HG02970 (cell line): ENCODE measurements at regions not wholly inside any gene's neighbourhood (a gene's known extent, or its start where the extent isn't known, plus 50 kb on each side); places are given as distances from the start of the nearest gene placed in this dataset.

Experiments
- ATAC-seq: cut with Tn5 transposase; IDR thresholded peaks from one replicate; pipeline ENCODE4 v1.9.1; 2021; ENCODE audit warnings: mild to moderate bottlenecking, moderate library complexity, moderate number of reproducible peaks; ENCODE audit not compliant: unreplicated experiment, low FRiP score

DNA sequence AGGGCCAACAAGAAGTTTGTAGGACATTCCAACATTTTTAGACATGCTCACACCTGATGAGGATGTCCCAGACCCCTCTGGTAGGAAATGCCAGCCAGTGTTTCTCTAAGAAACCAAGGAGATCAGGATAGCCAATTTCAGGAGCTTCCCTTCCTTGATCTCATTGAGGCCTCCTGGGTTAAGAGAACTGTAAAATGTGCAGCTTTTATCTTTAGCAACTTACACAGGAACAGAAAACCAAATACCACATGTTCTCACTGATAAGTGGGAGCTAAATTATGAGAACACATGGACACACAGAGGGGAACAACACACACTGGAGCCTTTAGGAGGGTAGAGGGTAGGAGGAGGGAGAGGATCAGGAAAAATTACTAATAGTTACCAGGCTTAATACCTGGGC is 99.6 kb upstream of the MAP2 start:
- ATAC-seq: no peak

DNA sequence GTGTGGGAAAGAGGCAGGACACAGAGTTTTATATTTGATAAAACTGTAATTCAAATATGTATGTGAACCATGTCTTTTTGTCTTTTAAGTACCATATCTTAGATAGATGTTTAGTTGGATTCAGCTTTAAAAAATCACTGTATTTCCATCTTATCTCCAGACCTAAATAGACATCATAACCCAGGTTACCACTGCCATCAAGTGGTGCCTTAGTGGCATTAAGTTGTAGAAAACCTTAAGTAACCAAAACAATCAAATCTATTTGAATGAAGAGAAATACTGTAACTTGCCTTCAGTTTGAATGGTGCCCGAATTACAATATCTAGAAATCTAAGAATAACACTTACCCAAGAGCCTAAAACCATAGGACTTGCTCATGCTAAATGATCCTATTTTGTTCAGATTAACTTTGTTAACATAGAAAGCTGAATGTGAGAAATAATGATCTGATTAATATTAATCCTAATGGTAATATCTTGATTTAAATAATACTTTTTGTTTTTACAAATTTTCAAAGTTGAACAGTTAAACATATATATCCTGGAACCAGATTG is 92.5 kb upstream of the MAP2 start:
- no peak for ATAC-seq

DNA sequence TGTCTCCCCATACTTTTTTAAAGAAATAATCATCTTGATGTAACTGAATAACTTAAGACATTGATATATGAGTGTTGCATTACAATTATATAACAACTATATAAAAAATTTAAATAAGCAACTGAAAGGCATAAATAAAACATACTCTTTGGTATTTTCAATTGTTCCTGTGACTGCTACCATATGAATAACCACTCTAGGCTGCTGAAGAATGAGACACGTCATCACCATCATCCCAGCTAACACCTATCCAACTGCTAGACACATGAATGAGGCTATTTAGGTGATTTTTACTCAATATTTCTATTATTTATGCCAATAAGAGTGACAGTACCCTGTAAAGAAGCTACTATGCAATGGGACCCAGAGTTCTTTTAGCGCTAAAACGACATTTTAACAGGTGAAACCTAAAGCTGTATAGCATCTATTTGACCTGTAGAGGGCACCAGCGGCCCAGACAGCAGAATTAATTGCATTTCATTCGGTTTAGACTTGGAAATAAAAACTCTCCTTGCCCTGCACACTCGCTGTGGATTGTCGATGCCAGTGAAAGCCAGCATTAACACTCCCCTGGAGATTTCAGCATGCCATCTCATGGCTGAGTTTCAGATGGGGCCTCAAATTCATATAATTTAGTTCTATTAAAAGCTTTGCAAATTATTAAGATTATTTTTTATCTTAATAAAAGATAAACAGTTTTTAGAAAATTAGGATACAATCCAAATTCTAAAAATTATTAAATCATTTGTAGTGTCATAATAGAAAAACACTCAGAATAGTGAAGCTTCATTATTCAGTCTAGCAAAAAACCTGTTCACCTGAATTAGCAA is 89.4 kb upstream of the MAP2 start:
- ATAC-seq: peak; percentile 86

DNA sequence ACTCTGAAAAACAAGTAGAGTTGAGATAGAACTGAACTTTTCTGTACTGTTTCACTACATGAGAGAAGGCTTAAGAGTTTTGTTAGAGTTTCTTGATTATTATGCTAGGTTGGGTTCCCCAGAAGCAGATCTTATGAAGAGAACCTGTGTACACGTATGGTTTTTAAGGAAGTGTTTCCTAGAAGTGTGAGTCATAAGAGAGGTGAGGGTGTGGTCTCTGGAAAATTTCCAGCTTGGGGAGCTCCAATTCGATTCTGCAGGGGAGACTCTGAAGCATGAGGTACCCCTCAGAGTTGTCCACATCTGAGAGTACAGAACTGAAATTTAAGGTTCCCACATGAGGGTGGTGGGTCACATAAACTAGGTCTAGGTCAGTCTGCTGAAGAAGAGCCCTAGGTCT is 83.3 kb upstream of the MAP2 start:
- ATAC-seq: no peak

DNA sequence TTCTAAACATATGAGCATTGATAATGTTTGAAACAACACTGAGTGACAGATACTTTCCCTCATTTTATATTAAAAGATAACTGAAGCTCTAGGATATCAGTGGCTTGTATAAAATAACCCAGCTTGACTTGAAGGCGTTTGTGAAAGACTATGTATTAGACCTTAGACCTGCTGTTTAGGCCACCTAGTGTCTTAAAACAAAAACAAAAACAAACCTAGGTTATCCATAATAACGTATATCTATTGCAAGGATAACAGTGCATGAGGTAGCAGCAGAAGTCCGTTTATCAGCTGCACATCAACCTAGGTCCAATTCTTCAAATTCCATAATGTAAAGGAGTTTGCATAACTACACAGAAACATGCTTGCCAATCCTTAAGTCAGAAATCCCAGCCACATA is 79.5 kb upstream of the MAP2 start:
- no peak for ATAC-seq

DNA sequence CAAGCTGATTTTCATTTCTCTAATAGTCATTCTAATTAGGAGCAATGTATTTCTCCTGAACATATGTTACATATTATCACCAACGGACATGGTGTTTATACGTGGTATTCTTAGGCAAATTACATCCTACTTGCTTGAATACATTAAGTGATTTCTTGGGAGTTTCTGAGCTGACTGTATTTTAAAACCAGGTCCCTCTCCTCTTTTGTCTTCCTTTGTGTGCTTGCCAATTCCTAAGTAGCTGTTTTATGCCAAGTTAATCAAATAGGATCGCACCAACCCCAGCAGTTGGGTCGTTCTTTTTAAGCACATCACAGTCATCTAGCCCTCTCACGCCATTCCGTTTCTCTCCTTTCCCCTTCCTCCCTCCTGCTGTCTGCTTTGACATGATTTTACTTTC is 75.4 kb upstream of the MAP2 start:
- ATAC-seq: no peak

DNA sequence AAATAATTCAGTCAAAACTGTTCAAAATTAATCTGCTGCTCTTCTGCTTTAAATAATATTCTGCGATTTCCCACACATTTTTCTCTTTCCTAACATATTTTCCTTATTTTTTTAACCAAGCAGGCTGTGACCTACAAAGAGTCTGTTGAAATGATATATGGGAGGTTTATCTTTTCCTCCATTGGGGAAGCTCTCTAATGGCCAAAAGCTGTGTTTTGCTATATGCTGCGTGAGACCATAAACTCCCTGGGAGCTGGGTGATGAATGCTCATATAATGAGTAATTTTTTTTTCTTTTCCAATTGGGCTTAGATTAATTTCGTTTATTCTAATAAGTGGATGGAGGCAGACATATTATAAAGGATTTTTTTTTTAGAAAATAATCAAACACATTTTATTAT is 72.2 kb upstream of the MAP2 start:
- no peak for ATAC-seq

DNA sequence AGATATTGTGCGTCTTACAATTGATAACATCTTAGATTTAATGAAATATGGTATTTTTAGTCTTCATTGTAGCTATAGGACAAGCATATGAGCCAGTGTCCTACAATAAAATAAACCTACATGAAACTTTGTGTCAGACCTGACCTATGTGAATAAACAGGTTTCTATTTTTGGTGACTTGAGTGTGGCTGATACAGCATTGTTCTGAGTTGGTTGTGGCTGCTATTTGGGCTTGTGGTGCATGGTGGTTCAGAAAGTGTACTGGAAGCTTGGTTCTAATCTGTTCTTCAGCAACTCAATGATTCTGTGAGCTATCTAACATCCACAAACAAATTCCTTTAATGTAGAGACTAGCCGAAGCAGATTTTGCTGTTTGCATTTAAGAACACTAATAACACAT is 64.9 kb upstream of the MAP2 start:
- ATAC-seq: no peak

DNA sequence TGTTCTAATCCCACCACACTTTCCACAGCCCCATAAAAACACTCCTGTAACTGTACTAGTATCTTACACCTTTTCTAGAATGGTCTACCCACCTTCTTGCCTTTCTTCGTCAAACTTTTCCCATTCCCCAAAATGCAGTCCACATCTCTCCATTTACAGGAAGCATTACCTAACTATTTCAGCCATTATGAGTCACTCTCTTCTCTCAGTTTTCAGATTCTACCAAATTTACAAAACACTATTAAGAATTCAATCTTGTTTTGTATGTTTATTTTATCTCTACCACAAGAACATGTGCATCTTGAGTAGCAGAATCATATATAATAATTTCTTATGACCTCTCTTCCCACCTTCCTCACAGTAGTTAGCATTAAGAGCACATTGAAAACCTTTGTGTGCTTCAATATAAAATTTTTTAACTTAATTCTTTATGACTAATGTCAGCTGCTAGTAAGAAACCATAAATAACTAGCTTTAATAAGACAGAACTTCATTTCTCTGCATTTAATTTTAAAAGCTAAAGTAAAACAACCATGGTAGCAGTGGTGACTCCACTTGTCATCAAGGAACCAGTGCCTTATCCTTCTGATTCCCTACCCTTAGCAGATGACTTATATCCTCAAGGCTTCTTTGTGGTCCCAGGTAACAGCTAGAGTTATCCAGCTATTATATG is 56.6 kb upstream of the MAP2 start:
- ATAC-seq: no peak

DNA sequence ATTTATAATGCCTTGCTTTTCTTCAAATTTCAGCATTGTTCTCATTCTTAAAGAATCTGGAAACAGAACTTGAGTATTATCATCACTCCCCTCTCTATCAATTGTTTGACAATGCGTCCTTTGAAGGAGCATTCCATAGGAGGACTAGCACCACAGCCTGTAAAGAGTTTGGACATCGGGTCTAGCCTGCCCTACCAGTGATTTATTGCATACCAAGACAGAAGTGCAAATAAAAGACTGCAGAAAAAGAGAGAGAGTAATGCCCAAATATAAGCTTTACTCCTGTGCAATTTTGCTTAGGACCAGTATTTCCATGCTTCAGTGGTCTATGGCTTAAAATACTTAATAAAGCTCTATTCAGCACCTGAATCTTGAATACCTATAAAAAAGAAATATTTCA is 55.4 kb upstream of the MAP2 start:
- ATAC-seq: no peak

DNA sequence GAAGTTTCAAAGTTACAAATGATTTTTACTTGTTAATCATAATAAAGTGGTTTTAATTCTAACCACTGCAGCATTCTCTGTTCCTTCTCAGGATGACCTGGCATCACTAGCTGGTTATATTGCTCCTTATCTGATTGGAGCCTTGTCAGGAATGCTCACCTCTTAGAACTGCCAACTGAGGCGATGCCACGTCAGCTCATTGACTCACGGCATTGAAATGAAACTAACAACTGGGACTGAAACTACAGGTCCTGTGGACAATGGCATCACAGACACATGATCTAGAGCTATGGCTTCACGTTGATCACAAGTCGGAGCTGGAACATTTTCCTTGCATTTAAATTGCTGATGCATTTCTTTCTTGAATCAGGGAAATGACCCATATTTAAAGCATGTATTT is 54.9 kb upstream of the MAP2 start:
- ATAC-seq: peak; percentile 76

DNA sequence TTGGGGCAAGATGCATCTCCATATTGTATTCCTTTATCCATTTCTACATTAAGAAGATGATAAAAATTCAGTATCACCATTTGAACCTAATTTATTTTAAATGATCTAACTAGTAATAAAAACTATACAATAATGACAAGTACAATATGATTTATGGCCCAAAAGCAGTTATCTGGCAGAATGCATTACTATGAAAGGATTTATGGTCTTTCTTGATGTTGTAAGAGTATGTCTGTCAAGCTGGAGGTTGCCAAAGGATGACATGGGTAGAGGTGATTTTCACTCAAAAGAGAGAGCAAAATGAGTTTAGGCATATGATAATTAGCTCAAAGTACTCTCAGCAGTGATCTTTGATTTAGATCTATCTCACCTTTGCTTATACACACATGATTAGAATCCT is 54.2 kb upstream of the MAP2 start:
- ATAC-seq: no peak

DNA sequence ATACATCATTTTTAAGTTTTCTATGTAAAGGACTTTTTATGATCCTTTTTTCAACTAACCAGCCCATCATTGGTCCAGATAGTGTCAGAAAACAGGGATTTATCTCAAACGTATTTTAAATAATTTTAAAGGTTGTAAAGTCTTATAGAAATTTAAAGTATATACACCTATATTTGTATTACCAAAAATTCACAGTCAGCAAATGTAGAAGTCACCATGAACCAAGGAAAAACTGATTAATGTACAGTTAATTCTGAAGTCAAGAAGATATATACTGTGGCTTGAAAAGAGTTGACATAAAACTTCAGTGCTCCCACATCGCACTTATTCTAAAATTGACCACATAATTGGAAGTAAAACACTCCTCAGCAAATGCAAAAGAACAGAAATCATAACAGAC is 52.4 kb upstream of the MAP2 start:
- ATAC-seq: no peak
